Lower leg skin (tissue), 4 donors: ENCODE measurements at regions not wholly inside any gene's neighbourhood (a gene's known extent, or its start where the extent isn't known, plus 50 kb on each side); places are given as distances from the start of the nearest gene placed in this dataset.

Experiments used
- DNase-seq, 2 donors: peaks; one replicate each; pipeline ENCODE4 v3.0.0-alpha.2; 2019; ENCODE audit warnings: low spot score in 2 of 2
- H3K4me3 ChIP-seq: fragments of 200-600 bp; sonication (generic); 2 replicates; pipeline ENCODE4 v1.5.1; 2017; ENCODE audit warnings: mild to moderate bottlenecking, low read depth; ENCODE audit not compliant: poor library complexity, severe bottlenecking
- POLR2A ChIP-seq, 2 donors: fragments of 450-650 bp; IDR thresholded peaks; one replicate each; pipeline ENCODE4 v1.6.1; 2016 to 2017; ENCODE audit warnings: antibody characterized with exemption in 2 of 2, mild to moderate bottlenecking in 1 of 2, moderate library complexity in 1 of 2
- WGBS, 2 donors: methylation state at CpG; one replicate each; pipeline ENCODE4 v1.1.5; 2018; 5-methylcytosine and 5-hydroxymethylcytosine counted together
- intact Hi-C: fragments of 100-400 bp; cut with DNase I; formaldehyde crosslinking; loops from one replicate; pipeline ENCODE4 v1.15.0; 2023; ENCODE audit warnings: low total_unique reads
- TF ChIP-seq, protein P1 (sequence below), 3 donors: fragments of 450-650 bp; IDR thresholded peaks; one replicate each; pipeline ENCODE4 v1.5.1; 2016; ENCODE audit warnings: antibody characterized with exemption in 3 of 3, mild to moderate bottlenecking in 3 of 3, moderate library complexity in 2 of 3

DNA sequence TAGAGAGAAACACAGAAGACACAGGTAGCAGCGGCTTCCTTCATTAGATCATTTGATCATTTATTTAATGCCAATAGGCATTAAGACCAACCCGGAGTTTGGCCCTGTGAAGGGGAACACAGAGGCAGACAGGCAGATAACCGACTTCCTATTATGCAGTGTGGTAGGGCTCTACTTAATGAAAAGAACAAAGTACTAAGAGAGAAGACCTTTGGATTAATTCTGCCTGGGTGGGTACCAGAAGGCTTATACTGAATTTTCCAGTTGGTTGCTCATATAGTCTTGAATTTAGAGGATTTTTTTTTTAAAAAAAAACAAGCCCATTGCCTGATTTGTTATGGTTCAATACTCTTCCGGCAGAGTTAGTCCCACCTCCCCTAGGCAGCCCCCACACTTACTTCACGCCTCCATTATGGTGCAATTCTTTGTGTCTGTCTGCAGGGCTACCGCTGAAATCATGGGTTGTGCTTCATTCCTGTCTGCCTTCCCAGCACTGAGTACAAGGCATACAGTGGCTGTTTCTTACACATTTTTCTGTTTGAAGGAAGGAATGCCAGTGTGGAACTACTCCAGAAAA is 244.3 kb upstream of the APCDD1 start:
- 89 to 93% methylated on average over 6 of the region's 6 CpGs for WGBS, 2 donors
- intact Hi-C loops, result no loop called here
- no peak for DNase-seq
- TF ChIP-seq, protein P1, sequence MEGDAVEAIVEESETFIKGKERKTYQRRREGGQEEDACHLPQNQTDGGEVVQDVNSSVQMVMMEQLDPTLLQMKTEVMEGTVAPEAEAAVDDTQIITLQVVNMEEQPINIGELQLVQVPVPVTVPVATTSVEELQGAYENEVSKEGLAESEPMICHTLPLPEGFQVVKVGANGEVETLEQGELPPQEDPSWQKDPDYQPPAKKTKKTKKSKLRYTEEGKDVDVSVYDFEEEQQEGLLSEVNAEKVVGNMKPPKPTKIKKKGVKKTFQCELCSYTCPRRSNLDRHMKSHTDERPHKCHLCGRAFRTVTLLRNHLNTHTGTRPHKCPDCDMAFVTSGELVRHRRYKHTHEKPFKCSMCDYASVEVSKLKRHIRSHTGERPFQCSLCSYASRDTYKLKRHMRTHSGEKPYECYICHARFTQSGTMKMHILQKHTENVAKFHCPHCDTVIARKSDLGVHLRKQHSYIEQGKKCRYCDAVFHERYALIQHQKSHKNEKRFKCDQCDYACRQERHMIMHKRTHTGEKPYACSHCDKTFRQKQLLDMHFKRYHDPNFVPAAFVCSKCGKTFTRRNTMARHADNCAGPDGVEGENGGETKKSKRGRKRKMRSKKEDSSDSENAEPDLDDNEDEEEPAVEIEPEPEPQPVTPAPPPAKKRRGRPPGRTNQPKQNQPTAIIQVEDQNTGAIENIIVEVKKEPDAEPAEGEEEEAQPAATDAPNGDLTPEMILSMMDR (IDR thresholded peaks at IDR 0.05), result no peak
- no peak for TF ChIP-seq POLR2A (IDR thresholded peaks at IDR 0.05)
- H3K4me3 ChIP-seq, result no peak overlapping the region

DNA sequence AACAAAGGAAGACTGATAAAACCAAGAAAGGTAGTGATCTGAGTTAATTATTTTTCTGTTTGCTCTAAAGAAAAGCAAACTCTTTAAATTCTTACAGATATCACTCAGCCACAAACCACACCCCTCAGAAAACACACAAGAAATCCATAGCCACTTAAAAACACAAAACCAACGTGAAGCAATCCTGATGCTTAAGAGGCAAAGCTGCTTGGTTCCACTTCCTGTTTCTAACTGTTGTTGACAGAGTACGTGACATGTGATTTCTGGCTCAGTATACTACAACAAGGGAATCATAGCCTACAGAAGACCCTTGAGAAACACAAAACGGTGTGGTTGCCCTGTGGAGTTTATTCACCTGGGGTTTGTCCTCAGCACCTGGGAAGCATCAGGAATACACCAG is 240.9 kb upstream of the APCDD1 start:
- no peak overlapping the region for H3K4me3 ChIP-seq
- TF ChIP-seq, protein P1 (IDR thresholded peaks at IDR 0.05), result no peak
- no peak for TF ChIP-seq POLR2A (IDR thresholded peaks at IDR 0.05)
- DNase-seq, result no peak
- 34 to 40% methylated on average over 3 of the region's 3 CpGs for WGBS, 2 donors
- intact Hi-C loops, result no loop called here

DNA sequence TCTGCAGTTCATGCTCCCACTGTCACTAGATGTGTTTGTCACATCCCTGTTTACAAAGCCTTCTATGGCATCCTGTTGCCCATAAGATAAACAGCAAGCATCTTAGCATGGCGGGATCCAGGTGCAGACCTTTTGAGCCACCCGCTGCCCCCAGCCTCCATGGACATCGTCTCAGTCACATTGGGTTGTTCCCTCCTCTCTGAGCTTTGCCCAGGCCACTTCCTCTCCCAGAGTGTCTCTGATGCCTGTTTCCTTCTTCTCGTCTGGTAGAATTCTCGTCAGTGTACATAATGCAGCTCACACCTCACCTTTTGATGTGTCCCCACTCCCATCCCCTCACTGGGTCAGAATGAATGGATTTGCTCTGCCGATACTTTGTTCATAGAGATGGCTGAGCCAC is 239.0 kb upstream of the APCDD1 start:
- H3K4me3 ChIP-seq, result no peak overlapping the region
- no peak for TF ChIP-seq POLR2A (IDR thresholded peaks at IDR 0.05)
- TF ChIP-seq, protein P1 (IDR thresholded peaks at IDR 0.05), result no peak
- no peak for DNase-seq
- 90 to 93% methylated on average over 6 of the region's 6 CpGs for WGBS, 2 donors
- intact Hi-C loops, result loop anchor here (5.0 kb wide), 1 partner anchor 1923 kb away; no protein-coding TSS in a partner anchor

DNA sequence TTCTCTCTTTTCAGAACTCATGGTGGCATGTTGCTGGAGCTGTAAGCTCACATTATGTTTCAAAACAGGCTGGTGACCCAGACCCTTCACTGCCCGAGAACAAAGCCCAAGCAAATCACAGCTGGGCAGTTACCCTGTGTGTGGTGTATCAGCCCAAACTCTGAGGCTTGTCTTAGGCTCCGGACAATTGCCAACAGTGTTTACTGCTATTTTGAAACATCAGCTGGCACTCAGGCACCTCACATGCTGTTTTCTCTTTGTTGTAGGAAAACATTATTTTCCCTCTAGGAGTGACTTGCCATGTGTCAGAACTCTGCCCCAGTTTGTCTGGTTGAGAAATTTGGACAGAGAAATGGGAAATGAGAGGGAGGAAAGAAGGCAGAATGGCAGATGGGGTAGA is 237.6 kb upstream of the APCDD1 start:
- TF ChIP-seq, protein P1 (IDR thresholded peaks at IDR 0.05), result no peak
- 67 to 84% methylated on average over 2 of the region's 2 CpGs for WGBS, 2 donors
- intact Hi-C loops, result loop anchor here (5.0 kb wide), 1 partner anchor 1924 kb away; no protein-coding TSS in a partner anchor
- peak in 1 of 2 donors; percentile 46 for DNase-seq
- no peak overlapping the region for H3K4me3 ChIP-seq

DNA sequence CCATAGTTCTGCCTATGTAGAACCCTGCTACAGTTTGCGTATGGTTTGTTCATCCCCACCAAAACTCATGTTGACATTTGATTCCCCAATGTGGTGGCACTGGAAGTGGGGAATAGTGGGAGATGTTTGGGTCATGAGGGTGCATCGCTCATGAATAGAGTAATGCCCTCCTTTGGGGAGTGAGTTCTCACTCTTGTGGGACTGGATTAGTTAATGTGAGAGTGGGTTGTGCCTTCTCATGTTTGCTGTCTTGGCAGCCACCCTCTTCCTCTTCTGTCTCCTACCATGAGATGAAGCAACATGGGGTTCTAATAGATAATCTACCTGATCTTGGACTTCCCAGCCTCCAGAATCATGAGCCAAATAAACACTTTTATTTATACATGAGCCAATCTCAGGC is 237.2 kb upstream of the APCDD1 start:
- WGBS, 2 donors, result 92 to 98% methylated on average over 2 of the region's 2 CpGs
- no peak overlapping the region for H3K4me3 ChIP-seq
- no peak for DNase-seq
- intact Hi-C loops, result loop anchor here (5.0 kb wide), 1 partner anchor 1925 kb away; no protein-coding TSS in a partner anchor
- TF ChIP-seq, protein P1 (IDR thresholded peaks at IDR 0.05), result no peak
- no peak for TF ChIP-seq POLR2A (IDR thresholded peaks at IDR 0.05)

DNA sequence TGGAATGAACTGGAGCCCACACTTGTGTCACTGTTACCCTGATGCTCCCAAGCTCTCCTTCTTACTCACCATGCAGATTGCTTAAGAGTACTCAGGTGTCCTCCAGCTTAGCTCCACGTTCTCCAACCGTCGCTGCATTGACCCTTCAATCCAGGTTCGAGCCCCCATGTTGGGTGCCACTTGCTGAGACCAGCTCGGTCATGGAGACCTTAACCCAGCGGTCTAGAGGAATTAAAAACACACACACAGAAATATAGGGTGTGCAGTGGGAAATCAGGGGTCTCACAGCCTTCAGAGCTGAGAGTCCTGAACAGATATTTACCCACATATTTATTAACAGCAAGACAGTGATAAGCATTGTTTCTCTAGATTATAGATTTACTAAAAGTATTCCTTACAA is 229.1 kb upstream of the APCDD1 start:
- no peak overlapping the region for H3K4me3 ChIP-seq
- TF ChIP-seq, protein P1 (IDR thresholded peaks at IDR 0.05), result no peak
- TF ChIP-seq POLR2A (IDR thresholded peaks at IDR 0.05), result no peak
- WGBS, 2 donors, result 98 to 99% methylated on average over 6 of the region's 6 CpGs
- intact Hi-C loops, result no loop called here
- DNase-seq, result no peak
